GM21576 (cell line): ENCODE measurements at regions not wholly inside any gene's neighbourhood (a gene's known extent, or its start where the extent isn't known, plus 50 kb on each side); places are given as distances from the start of the nearest gene placed in this dataset.
"Not testable (repeated sequence)": the region's sequence is repeated elsewhere in the genome, so short reads cannot be mapped to it uniquely, and the experiment has no call there.

Experiments used
- ATAC-seq: cut with Tn5 transposase; IDR thresholded peaks from one replicate; pipeline ENCODE4 v1.9.1; 2021; ENCODE audit warnings: mild to moderate bottlenecking, moderate library complexity; ENCODE audit not compliant: unreplicated experiment

GRCh38 chr2:149732730-149733290 is 145.2 kb upstream of the MMADHC start:
- ATAC-seq, result no peak

GRCh38 chr2:149732001-149732685 is 144.6 kb upstream of the MMADHC start:
- ATAC-seq, result no peak

- ATAC-seq, result no peak
These were observed 143.5 kb upstream of the MMADHC start for GRCh38 chr2:149731079-149731478.

- ATAC-seq, result no peak
These were observed 142.0 kb upstream of the MMADHC start for GRCh38 chr2:149729586-149729985.

GRCh38 chr2:149727927-149728326 is 140.4 kb upstream of the MMADHC start:
- ATAC-seq, result no peak

GRCh38 chr2:149725234-149725633 is 137.7 kb upstream of the MMADHC start:
- no peak for ATAC-seq

GRCh38 chr2:149724091-149724490 is 136.5 kb upstream of the MMADHC start:
- ATAC-seq, result no peak

- ATAC-seq, result no peak
These were observed 133.0 kb upstream of the MMADHC start for GRCh38 chr2:149720615-149721014.

GRCh38 chr2:149719695-149720094 is 132.1 kb upstream of the MMADHC start:
- no peak for ATAC-seq

GRCh38 chr2:149716687-149717086 is 129.1 kb upstream of the MMADHC start:
- no peak for ATAC-seq

GRCh38 chr2:149715894-149716293 is 128.3 kb upstream of the MMADHC start:
- no peak for ATAC-seq

GRCh38 chr2:149715005-149715592 is 127.5 kb upstream of the MMADHC start:
- ATAC-seq, result peak; percentile 89

GRCh38 chr2:149709496-149710263 is 122.1 kb upstream of the MMADHC start:
- no peak for ATAC-seq

- ATAC-seq, result no peak
These were observed 115.7 kb upstream of the MMADHC start for GRCh38 chr2:149703281-149703680.

- ATAC-seq, result no peak
These were observed 115.0 kb upstream of the MMADHC start for GRCh38 chr2:149702571-149702970.

GRCh38 chr2:149701241-149701640 is 113.7 kb upstream of the MMADHC start:
- ATAC-seq, result no peak

GRCh38 chr2:149692961-149693396 is 105.4 kb upstream of the MMADHC start:
- no peak for ATAC-seq

- ATAC-seq, result no peak
These were observed 103.2 kb upstream of the MMADHC start for GRCh38 chr2:149690825-149691224.

GRCh38 chr2:149687052-149687427 is 99.5 kb upstream of the MMADHC start:
- no peak for ATAC-seq

- no peak for ATAC-seq
These were observed 98.8 kb upstream of the MMADHC start for GRCh38 chr2:149686136-149687051.

GRCh38 chr2:149685401-149685800 is 97.8 kb upstream of the MMADHC start:
- ATAC-seq, result not testable (repeated sequence)
